ENCODE measurements at regions not wholly inside any gene's neighbourhood (a gene's known extent, or its start where the extent isn't known, plus 50 kb on each side); places are given as distances from the start of the nearest gene placed in this dataset.

- no peaks in the 10 kb centered on the region for H4K20me1 ChIP-seq (replicated peaks in 1 of 2; ENCODE audit: control insufficient read depth in 1 of 2, insufficient read depth in 2 of 2, low read length in 2 of 2)
- no peak overlapping the region for H3K56ac ChIP-seq (replicated peaks; ENCODE audit: insufficient read length, low read depth, low read length)
- no peaks in the 10 kb centered on the region for H3K36me3 ChIP-seq (ENCODE audit: control insufficient read depth in 2 of 4, insufficient read depth in 4 of 4, low read length in 3 of 4)
- no peak overlapping the region for H2BK20ac ChIP-seq (ENCODE audit: low read length)
- H2BK120ac ChIP-seq (replicated peaks; ENCODE audit: low read depth, low read length): no peak overlapping the region
- H3K23me2 ChIP-seq (ENCODE audit: low read depth, low read length): no peaks in the 10 kb centered on the region
- no peak overlapping the region for H3K27ac ChIP-seq (ENCODE audit: low read depth, low read length)
- WGBS, 2 experiments (ENCODE audit: extremely low coverage in 1 of 2, insufficient coverage in 1 of 2, insufficient read length in 1 of 2, insufficient replicate concordance in 2 of 2, low coverage in 1 of 2, low lambda C conversion rate in 2 of 2, missing lambda C conversion rate in 1 of 2): 95% methylated on average over 4 of the region's 4 CpGs; no CpG with 5 or more reads in 1 of the 2 experiments
- POLR2A ChIA-PET (ENCODE audit: partially characterized antibody): no interaction called here
- H3K4me1 ChIP-seq (replicated peaks in 1 of 4; ENCODE audit: control insufficient read depth in 3 of 4, insufficient read depth in 4 of 4, low read length in 3 of 4): no peaks in the 10 kb centered on the region
- H4K91ac ChIP-seq (replicated peaks; ENCODE audit: insufficient read length, low read length): no peak overlapping the region
- H3K9me3 ChIP-seq (ENCODE audit: insufficient read depth in 2 of 2, low read depth in 1 of 2, low read length in 1 of 2): no peaks in the 10 kb centered on the region
- H2BK12ac ChIP-seq (ENCODE audit: low read depth, low read length): no peak overlapping the region
- H2BK5ac ChIP-seq (ENCODE audit: low read depth, low read length): no peak overlapping the region
- CTCF ChIA-PET (ENCODE audit: partially characterized antibody): interaction anchor here (0.6 to 1.2 kb wide), 5 partner anchors 11 to 232 kb away, joined by 3 to 4 read pairs (median 3); no protein-coding TSS in a partner anchor
- H4K5ac ChIP-seq (ENCODE audit: insufficient read length, low read depth, low read length): no peak overlapping the region
- no peaks in the 10 kb centered on the region for H3K79me2 ChIP-seq (ENCODE audit: control insufficient read depth in 1 of 2, insufficient read depth in 2 of 2, low read length in 2 of 2)
- no peaks in the 10 kb centered on the region for H3K27me3 ChIP-seq (replicated peaks in 1 of 4; ENCODE audit: control insufficient read depth in 3 of 4, extremely low read depth in 1 of 4, insufficient read depth in 3 of 4, low read length in 3 of 4)
- H4K8ac ChIP-seq (ENCODE audit: extremely low read depth, insufficient read depth, low read length): no peak overlapping the region
- FAIRE-seq (no peak), DNase-seq (ENCODE audit: low read depth in 1 of 2, low spot score in 2 of 2) (peak in 1 of 2 experiments; percentile 24)
- no peak overlapping the region for H3K18ac ChIP-seq (ENCODE audit: extremely low read depth, low read length)
- H3K79me1 ChIP-seq (ENCODE audit: low read depth, low read length): no peaks in the 10 kb centered on the region
- no peak overlapping the region for H3K4ac ChIP-seq (replicated peaks; ENCODE audit: insufficient read length, low read depth, low read length)
- H2AFZ ChIP-seq (ENCODE audit: low read length): no peak overlapping the region
- H3K9ac ChIP-seq (replicated peaks in 1 of 4; ENCODE audit: extremely low read depth in 1 of 4, low read depth in 3 of 4, low read length in 3 of 4): no peak overlapping the region
- no peak overlapping the region for H3K4me2 ChIP-seq (ENCODE audit: insufficient read depth in 1 of 2, low read depth in 2 of 2, low read length in 2 of 2)
- H3K14ac ChIP-seq (ENCODE audit: insufficient read length): no peak overlapping the region
- H2BK15ac ChIP-seq (ENCODE audit: low read length): no peak overlapping the region
- no peak overlapping the region for H3K4me3 ChIP-seq (ENCODE audit: extremely low read depth in 1 of 4, insufficient read depth in 2 of 4, low read depth in 3 of 4, low read length in 4 of 4)
- H2AK5ac ChIP-seq (ENCODE audit: low read depth, low read length): no peak overlapping the region
- no peak for TF ChIP-seq JUND (IDR thresholded peaks at IDR 0.05; ENCODE audit: low read length)
- no peak for TF ChIP-seq PHF8 (conservative IDR thresholded peaks at IDR 0.05; ENCODE audit: low read depth, low read length)
- no peak for TF ChIP-seq SP1 (IDR thresholded peaks at IDR 0.05; ENCODE audit: low read depth, low read length)
- TF ChIP-seq JUN (IDR thresholded peaks at IDR 0.05; ENCODE audit: low read depth, low read length): no peak
- TF ChIP-seq POLR2A (IDR thresholded peaks at IDR 0.05; ENCODE audit: control extremely low read depth in 1 of 2, low read depth in 2 of 2, low read length in 2 of 2): no peak
- H3K23ac ChIP-seq (ENCODE audit: insufficient read length): no peak overlapping the region
Measured at GRCh38 chr1:236341298-236341697, 52.8 kb upstream of the EDARADD start.
